MM.1S (cell line): ENCODE measurements at regions not wholly inside any gene's neighbourhood (a gene's known extent, or its start where the extent isn't known, plus 50 kb on each side); places are given as distances from the start of the nearest gene placed in this dataset.

Experiments used
- DNase-seq: peaks from one replicate; pipeline ENCODE4 v3.0.0-alpha.2; 2015
- H2AFZ ChIP-seq: fragments of 300-600 bp; sonication (generic); 2 replicates; pipeline ENCODE4 v1.6.0; 2016; ENCODE audit warnings: antibody characterized with exemption, low read length
- H3F3A ChIP-seq: fragments of 300-600 bp; sonication (generic); 2 replicates; pipeline ENCODE4 v1.6.1; 2016; ENCODE audit warnings: mild to moderate bottlenecking, antibody characterized with exemption, low read length, moderate library complexity, mixed read lengths; ENCODE audit not compliant: insufficient read depth
- H3K27ac ChIP-seq: fragments of 300-600 bp; sonication (generic); 2 replicates; pipeline ENCODE4 v1.5.1; 2016; ENCODE audit warnings: mild to moderate bottlenecking, low read length
- H3K27me3 ChIP-seq: fragments of 300-600 bp; sonication (generic); replicated peaks from 2 replicates; pipeline ENCODE4 v1.6.0; 2016; ENCODE audit warnings: low read length; ENCODE audit not compliant: insufficient read depth
- H3K36me3 ChIP-seq: fragments of 300-600 bp; sonication (generic); replicated peaks from 2 replicates; pipeline ENCODE4 v1.6.1; 2016; ENCODE audit warnings: mild to moderate bottlenecking, low read length, mixed read lengths; ENCODE audit not compliant: insufficient read depth
- H3K4me1 ChIP-seq: fragments of 300-600 bp; sonication (generic); 2 replicates; pipeline ENCODE4 v1.6.1; 2016; ENCODE audit warnings: low read length, mixed read lengths
- H3K4me2 ChIP-seq: fragments of 300-600 bp; sonication (generic); 2 replicates; pipeline ENCODE4 v1.6.0; 2016; ENCODE audit warnings: low read depth, low read length
- H3K4me3 ChIP-seq: fragments of 300-600 bp; sonication (generic); 2 replicates; pipeline ENCODE4 v1.5.1; 2016; ENCODE audit warnings: low read length, mixed read lengths
- H3K79me2 ChIP-seq: fragments of 300-600 bp; sonication (generic); 2 replicates; pipeline ENCODE4 v1.6.1; 2016; ENCODE audit warnings: mixed run types, low read length, mixed read lengths
- H3K9ac ChIP-seq: fragments of 300-600 bp; sonication (generic); 2 replicates; pipeline ENCODE4 v1.6.1; 2016; ENCODE audit warnings: low read length, mixed read lengths
- H3K9me2 ChIP-seq: fragments of 300-600 bp; sonication (generic); replicated peaks from 2 replicates; pipeline ENCODE4 v1.6.1; 2016; ENCODE audit warnings: mild to moderate bottlenecking, low read length, mixed read lengths; ENCODE audit not compliant: insufficient read depth
- H3K9me3 ChIP-seq: fragments of 300-600 bp; sonication (generic); replicated peaks from 2 replicates; pipeline ENCODE4 v1.6.1; 2016; ENCODE audit warnings: mild to moderate bottlenecking, low read length, mixed read lengths; ENCODE audit not compliant: insufficient read depth
- H4K20me1 ChIP-seq: fragments of 300-600 bp; sonication (generic); 2 replicates; pipeline ENCODE4 v1.6.1; 2016; ENCODE audit warnings: mild to moderate bottlenecking, low read length, moderate library complexity, mixed read lengths; ENCODE audit not compliant: insufficient read depth
- EZH2 ChIP-seq: fragments of 300-600 bp; sonication (generic); optimal IDR thresholded peaks from 2 replicates; pipeline ENCODE3; 2017; ENCODE audit warnings: low read depth, mild to moderate bottlenecking, antibody characterized with exemption, low read length, mixed read lengths
- EZH2phosphoT487 ChIP-seq: fragments of 300-600 bp; sonication (generic); IDR thresholded peaks from 2 replicates; pipeline ENCODE4 v1.6.1; 2018; ENCODE audit warnings: antibody characterized with exemption, low read length
- TF ChIP-seq, protein P1 (sequence below): fragments of 300-600 bp; sonication (generic); IDR thresholded peaks from 2 replicates; pipeline ENCODE4 v1.5.1; 2016; ENCODE audit warnings: antibody characterized with exemption, low read length, mixed read lengths

DNA sequence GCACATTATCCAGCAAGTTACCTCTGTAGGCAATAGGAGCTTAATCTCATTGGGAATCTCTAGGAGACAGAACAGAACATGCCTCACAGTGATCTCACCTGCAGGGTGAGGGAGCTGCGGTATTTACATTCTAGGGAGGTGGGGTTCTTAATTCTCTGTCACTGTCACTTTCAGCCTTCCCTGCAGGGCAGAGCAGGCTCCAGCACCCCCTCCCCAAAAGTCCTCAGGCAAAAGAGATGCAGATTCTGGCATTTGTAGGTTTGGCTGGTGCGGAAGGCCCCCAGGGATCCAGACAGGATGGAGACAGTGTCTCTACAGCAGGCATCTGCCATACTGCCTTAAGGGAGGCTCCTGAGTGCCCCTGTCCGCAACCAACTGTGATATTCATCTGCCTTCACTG, 166.4 kb upstream of the ATP6AP2 start:
- H3K4me1 ChIP-seq: no peaks in the 10 kb centered on the region
- H3K4me3 ChIP-seq: no peak overlapping the region
- DNase-seq: no peak
- no peaks in the 10 kb centered on the region for H3K36me3 ChIP-seq
- H3K9ac ChIP-seq: no peak overlapping the region
- no peaks in the 10 kb centered on the region for H3K79me2 ChIP-seq
- no peaks in the 10 kb centered on the region for H3K27me3 ChIP-seq
- no peaks in the 10 kb centered on the region for H3F3A ChIP-seq
- no peak overlapping the region for H3K27ac ChIP-seq
- no peaks in the 10 kb centered on the region for H3K9me3 ChIP-seq
- no peaks in the 10 kb centered on the region for H4K20me1 ChIP-seq
- no peaks in the 10 kb centered on the region for H3K9me2 ChIP-seq
- no peak overlapping the region for H3K4me2 ChIP-seq
- TF ChIP-seq, protein P1, sequence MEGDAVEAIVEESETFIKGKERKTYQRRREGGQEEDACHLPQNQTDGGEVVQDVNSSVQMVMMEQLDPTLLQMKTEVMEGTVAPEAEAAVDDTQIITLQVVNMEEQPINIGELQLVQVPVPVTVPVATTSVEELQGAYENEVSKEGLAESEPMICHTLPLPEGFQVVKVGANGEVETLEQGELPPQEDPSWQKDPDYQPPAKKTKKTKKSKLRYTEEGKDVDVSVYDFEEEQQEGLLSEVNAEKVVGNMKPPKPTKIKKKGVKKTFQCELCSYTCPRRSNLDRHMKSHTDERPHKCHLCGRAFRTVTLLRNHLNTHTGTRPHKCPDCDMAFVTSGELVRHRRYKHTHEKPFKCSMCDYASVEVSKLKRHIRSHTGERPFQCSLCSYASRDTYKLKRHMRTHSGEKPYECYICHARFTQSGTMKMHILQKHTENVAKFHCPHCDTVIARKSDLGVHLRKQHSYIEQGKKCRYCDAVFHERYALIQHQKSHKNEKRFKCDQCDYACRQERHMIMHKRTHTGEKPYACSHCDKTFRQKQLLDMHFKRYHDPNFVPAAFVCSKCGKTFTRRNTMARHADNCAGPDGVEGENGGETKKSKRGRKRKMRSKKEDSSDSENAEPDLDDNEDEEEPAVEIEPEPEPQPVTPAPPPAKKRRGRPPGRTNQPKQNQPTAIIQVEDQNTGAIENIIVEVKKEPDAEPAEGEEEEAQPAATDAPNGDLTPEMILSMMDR: no peak
- no peak for TF ChIP-seq EZH2
- no peak for TF ChIP-seq EZH2phosphoT487
- no peak overlapping the region for H2AFZ ChIP-seq

DNA sequence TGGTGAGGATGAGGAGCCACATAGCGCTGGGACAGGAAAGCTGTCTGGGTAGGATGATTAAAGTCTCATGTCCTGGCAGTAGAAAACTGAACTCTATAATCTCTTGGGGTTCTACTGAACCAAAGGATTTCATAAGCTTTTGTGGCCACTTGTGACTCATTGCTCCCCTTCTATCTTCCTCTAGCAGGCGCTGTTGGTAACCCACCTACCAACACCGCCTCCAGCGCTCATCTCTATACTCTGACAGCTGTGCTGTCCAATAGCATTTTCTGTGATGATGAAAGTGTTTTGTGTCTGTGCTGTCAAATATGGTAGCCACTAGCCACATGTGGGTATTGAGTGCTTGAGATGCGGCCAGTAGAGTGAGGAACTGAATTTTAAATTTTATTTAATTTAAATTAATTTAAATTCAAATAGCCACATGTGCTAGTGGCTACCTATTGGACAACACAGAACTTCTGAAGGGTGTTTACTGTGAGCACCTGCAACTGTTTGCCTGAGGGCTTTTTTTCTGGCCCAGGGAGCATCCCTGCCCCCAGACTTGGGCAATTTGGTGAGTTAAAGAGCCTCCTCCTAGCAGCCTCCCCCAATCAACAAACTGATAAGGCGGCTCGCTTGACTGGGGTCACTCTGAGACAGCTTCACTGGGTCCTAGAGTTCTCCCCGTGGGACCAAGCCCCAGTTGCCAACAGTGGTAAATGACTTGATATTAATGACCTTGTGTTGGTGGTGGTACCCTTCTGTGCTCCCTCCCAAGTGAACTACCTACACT, 169.2 kb upstream of the ATP6AP2 start:
- Histone ChIP-seq H3K9ac (no peak overlapping the region), H3K79me2 (no peaks in the 10 kb centered on the region), H3K36me3 (no peaks in the 10 kb centered on the region), H3K4me1 (no peaks in the 10 kb centered on the region), H4K20me1 (no peaks in the 10 kb centered on the region), H3K27me3 (no peaks in the 10 kb centered on the region), H3K4me3 (no peak overlapping the region), H3K9me2 (no peaks in the 10 kb centered on the region), H2AFZ (no peak overlapping the region), H3F3A (no peaks in the 10 kb centered on the region), H3K27ac (no peak overlapping the region), H3K9me3 (no peaks in the 10 kb centered on the region), H3K4me2 (no peak overlapping the region)
- TF ChIP-seq, protein P1: no peak
- TF ChIP-seq EZH2 (no peak), EZH2phosphoT487 (no peak)
- DNase-seq: no peak

DNA sequence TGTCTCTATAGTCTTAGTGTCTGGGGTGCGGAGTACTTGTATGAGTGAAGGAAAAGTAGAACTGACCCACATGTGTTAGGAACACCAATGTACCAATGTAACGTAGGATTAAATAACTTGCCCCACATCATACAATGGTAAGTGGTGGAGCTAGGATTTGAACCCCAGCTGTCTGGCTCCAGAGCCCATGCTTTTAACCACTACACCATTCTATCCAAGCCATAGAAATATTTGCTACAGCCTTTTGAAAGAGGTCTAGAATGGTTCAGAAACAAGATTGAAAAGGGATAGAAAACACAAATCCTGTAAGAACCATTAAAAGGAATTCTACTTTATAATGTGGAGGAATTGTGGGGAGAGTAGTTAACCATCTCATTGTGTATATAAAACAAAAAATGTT, 169.9 kb upstream of the ATP6AP2 start:
- Histone ChIP-seq H3K4me2 (no peak overlapping the region), H3K4me3 (no peak overlapping the region), H3K27ac (no peak overlapping the region), H3K9me3 (no peaks in the 10 kb centered on the region), H4K20me1 (no peaks in the 10 kb centered on the region), H2AFZ (no peak overlapping the region), H3K79me2 (no peaks in the 10 kb centered on the region), H3K27me3 (no peaks in the 10 kb centered on the region), H3K9me2 (no peaks in the 10 kb centered on the region), H3K36me3 (no peaks in the 10 kb centered on the region), H3K9ac (no peak overlapping the region), H3F3A (no peaks in the 10 kb centered on the region), H3K4me1 (no peaks in the 10 kb centered on the region)
- TF ChIP-seq, protein P1: no peak
- TF ChIP-seq EZH2: no peak
- TF ChIP-seq EZH2phosphoT487: no peak
- DNase-seq: no peak
